H1 (cell line): ENCODE measurements at regions not wholly inside any gene's neighbourhood (a gene's known extent, or its start where the extent isn't known, plus 50 kb on each side); places are given as distances from the start of the nearest gene placed in this dataset.

Experiments
- CTCF ChIA-PET: fragments of 300-600 bp; sonication (Branson Sonifier 250); formaldehyde crosslinking; loops from one replicate; lab custom pipeline; 2021; ENCODE audit not compliant: partially characterized antibody; lab: Charles Lee
- POLR2A ChIA-PET: fragments of 300-600 bp; sonication (Branson Sonifier 250); formaldehyde crosslinking; loops from one replicate; lab custom pipeline; 2021; ENCODE audit warnings: inconsistent platforms; ENCODE audit not compliant: partially characterized antibody; lab: Charles Lee
- DNase-seq, 2 experiments: peaks; one replicate each; pipeline versions ENCODE4 v3.0.0 to v3.0.0-alpha.2; 2010 to 2022; ENCODE audit warnings: low spot score in 2 of 2, low read depth in 1 of 2, mixed read lengths in 1 of 2
- FAIRE-seq: peaks from 2 replicates; lab custom pipeline; 2011; peaks lifted over from hg19 to GRCh38; lab: Jason Lieb, UNC
- H2AFZ ChIP-seq: 2 replicates; pipeline ENCODE4 v1.8.1; 2012; ENCODE audit warnings: low read length, inconsistent platforms
- H2AK5ac ChIP-seq: 2 replicates; pipeline ENCODE4 v1.6.1; 2013; ENCODE audit warnings: low read depth, low read length
- H2BK120ac ChIP-seq: replicated peaks from 2 replicates; pipeline ENCODE3; 2013; ENCODE audit warnings: low read depth, low read length, inconsistent platforms
- H2BK12ac ChIP-seq: 2 replicates; pipeline ENCODE4 v1.6.1; 2013; ENCODE audit warnings: low read depth, low read length
- H2BK15ac ChIP-seq: 2 replicates; pipeline ENCODE4 v1.6.1; 2013; ENCODE audit warnings: low read length
- H2BK20ac ChIP-seq: 2 replicates; pipeline ENCODE4 v1.6.1; 2013; ENCODE audit warnings: low read length
- H2BK5ac ChIP-seq: 2 replicates; pipeline ENCODE4 v1.6.1; 2013; ENCODE audit warnings: low read depth, low read length
- H3K14ac ChIP-seq: 2 replicates; pipeline ENCODE4 v1.6.1; 2013; ENCODE audit warnings: inconsistent platforms; ENCODE audit not compliant: insufficient read length
- H3K18ac ChIP-seq: 2 replicates; pipeline ENCODE4 v1.6.1; 2013; ENCODE audit warnings: low read length; ENCODE audit errors: extremely low read depth
- H3K23ac ChIP-seq: 2 replicates; pipeline ENCODE4 v1.6.1; 2013; ENCODE audit warnings: inconsistent platforms; ENCODE audit not compliant: insufficient read length
- H3K23me2 ChIP-seq: 2 replicates; pipeline ENCODE4 v1.6.1; 2013; ENCODE audit warnings: low read depth, low read length
- H3K27ac ChIP-seq: 2 replicates; pipeline ENCODE4 v1.6.1; 2011; ENCODE audit warnings: low read depth, low read length, inconsistent platforms
- H3K27me3 ChIP-seq, 4 experiments: replicated peaks in 1 of 4; 1 replicate in 1 of 4; 2 replicates in 3 of 4; pipeline versions ENCODE4 v1.6.1 to v1.8.1; 2011 to 2013; ENCODE audit warnings: low read length in 3 of 4, mild to moderate bottlenecking in 3 of 4, inconsistent platforms in 2 of 4, mixed read lengths in 2 of 4, moderate library complexity in 1 of 4; ENCODE audit not compliant: control insufficient read depth in 3 of 4, insufficient read depth in 3 of 4; ENCODE audit errors: extremely low read depth in 1 of 4
- H3K36me3 ChIP-seq, 4 experiments: 2 replicates each; pipeline versions ENCODE4 v1.6.1 to v1.8.1; 2011 to 2013; ENCODE audit warnings: mild to moderate bottlenecking in 4 of 4, low read length in 3 of 4, moderate library complexity in 2 of 4, control low read depth in 1 of 4, inconsistent platforms in 1 of 4; ENCODE audit not compliant: insufficient read depth in 4 of 4, control insufficient read depth in 2 of 4
- H3K4ac ChIP-seq: replicated peaks from 2 replicates; pipeline ENCODE3; 2013; ENCODE audit warnings: low read length, low read depth, mixed read lengths, inconsistent platforms; ENCODE audit not compliant: insufficient read length
- H3K4me1 ChIP-seq, 4 experiments: replicated peaks in 1 of 4; 1 replicate in 1 of 4; 2 replicates in 3 of 4; pipeline versions ENCODE4 v1.6.1 to v1.8.1; 2011 to 2013; ENCODE audit warnings: low read length in 3 of 4, inconsistent platforms in 2 of 4, mixed read lengths in 1 of 4; ENCODE audit not compliant: insufficient read depth in 4 of 4, control insufficient read depth in 3 of 4
- H3K4me2 ChIP-seq, 2 experiments: 2 replicates each; pipeline versions ENCODE4 v1.6.1 to v1.8.1; 2011 to 2013; ENCODE audit warnings: low read depth in 2 of 2, low read length in 2 of 2, control low read depth in 1 of 2, inconsistent platforms in 1 of 2, mild to moderate bottlenecking in 1 of 2; ENCODE audit not compliant: insufficient read depth in 1 of 2
- H3K4me3 ChIP-seq, 4 experiments: fragments of 200-600, 300-600 bp in 1 of 4; sonication (generic), shearing (Covaris generic), sonication (Bioruptor Twin) in 1 of 4; 2 replicates each; pipeline versions ENCODE4 v1.5.1 to v1.8.1; 2011 to 2016; ENCODE audit warnings: low read length in 4 of 4, low read depth in 3 of 4, control low read depth in 2 of 4, inconsistent platforms in 2 of 4, mild to moderate bottlenecking in 2 of 4, mixed read lengths in 1 of 4, moderate library complexity in 1 of 4; ENCODE audit not compliant: insufficient read depth in 2 of 4; ENCODE audit errors: extremely low read depth in 1 of 4
- H3K56ac ChIP-seq: replicated peaks from 2 replicates; pipeline ENCODE3; 2013; ENCODE audit warnings: low read depth, mild to moderate bottlenecking, mixed read lengths, low read length, inconsistent platforms; ENCODE audit not compliant: insufficient read length
- H3K79me1 ChIP-seq: 2 replicates; pipeline ENCODE4 v1.6.1; 2013; ENCODE audit warnings: low read depth, low read length, control low read depth
- H3K79me2 ChIP-seq, 2 experiments: 2 replicates each; pipeline versions ENCODE4 v1.6.1 to v1.8.1; 2012 to 2013; ENCODE audit warnings: low read length in 2 of 2, mild to moderate bottlenecking in 2 of 2, inconsistent platforms in 1 of 2; ENCODE audit not compliant: insufficient read depth in 2 of 2, control insufficient read depth in 1 of 2
- H3K9ac ChIP-seq, 4 experiments: replicated peaks in 1 of 4; 1 replicate in 1 of 4; 2 replicates in 3 of 4; pipeline versions ENCODE4 v1.6.1 to v1.8.1; 2011 to 2013; ENCODE audit warnings: low read depth in 3 of 4, low read length in 3 of 4, control low read depth in 2 of 4, mild to moderate bottlenecking in 2 of 4, moderate library complexity in 2 of 4, inconsistent platforms in 1 of 4; ENCODE audit errors: extremely low read depth in 1 of 4
- H3K9me3 ChIP-seq, 2 experiments: 2 replicates each; pipeline versions ENCODE4 v1.6.1 to v1.8.1; 2012 to 2013; ENCODE audit warnings: mild to moderate bottlenecking in 2 of 2, moderate library complexity in 2 of 2, control low read depth in 1 of 2, inconsistent platforms in 1 of 2, low read depth in 1 of 2, low read length in 1 of 2, mixed read lengths in 1 of 2; ENCODE audit not compliant: insufficient read depth in 2 of 2
- H4K20me1 ChIP-seq, 2 experiments: replicated peaks in 1 of 2; 2 replicates each; pipeline versions ENCODE3 to v1.8.1; 2011 to 2013; ENCODE audit warnings: inconsistent platforms in 2 of 2, low read length in 2 of 2, mild to moderate bottlenecking in 1 of 2; ENCODE audit not compliant: insufficient read depth in 2 of 2, control insufficient read depth in 1 of 2
- H4K5ac ChIP-seq: 2 replicates; pipeline ENCODE4 v1.6.1; 2013; ENCODE audit warnings: low read length, low read depth, mixed read lengths, inconsistent platforms; ENCODE audit not compliant: insufficient read length
- H4K8ac ChIP-seq: 2 replicates; pipeline ENCODE4 v1.8.0; 2013; ENCODE audit warnings: mild to moderate bottlenecking, moderate library complexity, low read length, inconsistent platforms; ENCODE audit not compliant: insufficient read depth; ENCODE audit errors: extremely low read depth
- H4K91ac ChIP-seq: replicated peaks from 2 replicates; pipeline ENCODE3; 2013; ENCODE audit warnings: low read length, mixed read lengths, inconsistent platforms; ENCODE audit not compliant: insufficient read length
- EZH2 ChIP-seq: fragments of 200-600 bp; sonication (generic); IDR thresholded peaks from 2 replicates; pipeline ENCODE4 v1.7.1; 2012; ENCODE audit warnings: low read depth, mild to moderate bottlenecking, moderate library complexity, low read length, inconsistent platforms; ENCODE audit not compliant: severe bottlenecking
- KDM5A ChIP-seq: fragments of 200-600 bp; IDR thresholded peaks from 2 replicates; pipeline ENCODE4 v1.7.1; 2012; ENCODE audit warnings: mild to moderate bottlenecking, low read length, inconsistent platforms, mixed read lengths
- TAF7 ChIP-seq: optimal IDR thresholded peaks from 2 replicates; pipeline ENCODE3; 2011; ENCODE audit warnings: low read depth, mild to moderate bottlenecking, inconsistent platforms, low read length, moderate library complexity, borderline replicate concordance
- WGBS, 2 experiments: shearing (Covaris generic) in 1 of 2; methylation state at CpG; one replicate each; pipeline versions ENCODE4 v1.1.6 to v1.1.7; 2013 to 2015; ENCODE audit warnings: low lambda C conversion rate in 2 of 2, mixed read lengths in 2 of 2, inconsistent platforms in 1 of 2, low coverage in 1 of 2, missing lambda C conversion rate in 1 of 2; ENCODE audit not compliant: insufficient replicate concordance in 2 of 2, insufficient coverage in 1 of 2, insufficient read length in 1 of 2; ENCODE audit errors: extremely low coverage in 1 of 2, missing lambda C conversion rate in 1 of 2; 5-methylcytosine and 5-hydroxymethylcytosine counted together
- TF ChIP-seq, protein P1 (sequence below): IDR thresholded peaks from 2 replicates; pipeline ENCODE4 v1.6.1; 2012; ENCODE audit warnings: low read length, inconsistent platforms

DNA sequence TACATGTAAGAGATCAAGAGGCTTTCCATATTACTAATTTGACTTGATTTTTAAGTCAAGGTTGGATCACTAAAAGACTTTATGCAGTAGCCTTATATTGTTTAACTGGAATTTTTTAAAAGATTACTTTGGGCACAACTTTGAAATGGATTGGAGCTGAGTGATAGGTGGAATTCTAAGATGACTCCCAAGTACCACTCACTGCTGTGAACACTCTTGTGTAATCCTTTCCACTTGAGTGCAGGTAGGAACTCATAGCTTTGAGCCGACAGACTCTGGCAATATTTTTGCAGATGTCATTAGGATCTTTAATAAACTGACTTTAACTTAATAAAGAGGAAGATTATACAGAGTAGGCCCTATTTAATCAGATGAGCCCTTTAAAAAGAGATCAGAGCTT lies 831.1 kb upstream of the NCAM2 start:
- Histone ChIP-seq H3K4me1 (no peaks in the 10 kb centered on the region), H4K91ac (no peak overlapping the region), H3K9ac (no peak overlapping the region), H3K4me3 (no peak overlapping the region), H2AK5ac (no peak overlapping the region), H3K79me2 (no peaks in the 10 kb centered on the region), H2BK15ac (no peak overlapping the region), H3K23me2 (no peaks in the 10 kb centered on the region), H3K36me3 (no peaks in the 10 kb centered on the region), H3K23ac (no peak overlapping the region), H4K8ac (no peak overlapping the region), H2AFZ (no peak overlapping the region), H4K20me1 (no peaks in the 10 kb centered on the region), H4K5ac (no peak overlapping the region), H2BK20ac (no peak overlapping the region), H2BK120ac (no peak overlapping the region), H3K27ac (no peak overlapping the region), H3K56ac (no peak overlapping the region), H3K4ac (no peak overlapping the region), H3K9me3 (no peaks in the 10 kb centered on the region), H3K27me3 (no peaks in the 10 kb centered on the region), H3K4me2 (no peak overlapping the region), H3K14ac (no peak overlapping the region), H2BK5ac (no peak overlapping the region), H3K79me1 (no peaks in the 10 kb centered on the region), H2BK12ac (no peak overlapping the region), H3K18ac (no peak overlapping the region)
- FAIRE-seq (no peak), DNase-seq (no peak)
- 95% methylated on average over 1 of the region's 1 CpG; no CpG with 5 or more reads in 1 of the 2 experiments for WGBS, 2 experiments
- TF ChIP-seq, protein P1, sequence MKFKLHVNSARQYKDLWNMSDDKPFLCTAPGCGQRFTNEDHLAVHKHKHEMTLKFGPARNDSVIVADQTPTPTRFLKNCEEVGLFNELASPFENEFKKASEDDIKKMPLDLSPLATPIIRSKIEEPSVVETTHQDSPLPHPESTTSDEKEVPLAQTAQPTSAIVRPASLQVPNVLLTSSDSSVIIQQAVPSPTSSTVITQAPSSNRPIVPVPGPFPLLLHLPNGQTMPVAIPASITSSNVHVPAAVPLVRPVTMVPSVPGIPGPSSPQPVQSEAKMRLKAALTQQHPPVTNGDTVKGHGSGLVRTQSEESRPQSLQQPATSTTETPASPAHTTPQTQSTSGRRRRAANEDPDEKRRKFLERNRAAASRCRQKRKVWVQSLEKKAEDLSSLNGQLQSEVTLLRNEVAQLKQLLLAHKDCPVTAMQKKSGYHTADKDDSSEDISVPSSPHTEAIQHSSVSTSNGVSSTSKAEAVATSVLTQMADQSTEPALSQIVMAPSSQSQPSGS = no peak
- TF ChIP-seq EZH2 (no peak), TAF7 (no peak), KDM5A (no peak)
- ChIA-PET CTCF (no interaction called here), POLR2A (no interaction called here)
